IMR-90 (cell line): ENCODE measurements at regions not wholly inside any gene's neighbourhood (a gene's known extent, or its start where the extent isn't known, plus 50 kb on each side); places are given as distances from the start of the nearest gene placed in this dataset.

ENCODE experiments used
- ATAC-seq: fragments of 200-7000 bp; cut with Tn5 transposase; 2 replicates; pipeline ENCODE4 v1.9.1; 2020; ENCODE audit warnings: low read depth, mild to moderate bottlenecking, moderate library complexity
- BruUV-seq: library from RNA; stranded (reverse); fragments of 400-500 nt; replicated peaks from 2 replicates; lab custom pipeline; 2021; lab: Mats Ljungman, UMichigan
- CTCF ChIA-PET: fragments of 300-600 bp; formaldehyde crosslinking; extraction: SDS; loops from one replicate; lab custom pipeline; 2021; ENCODE audit warnings: antibody characterized with exemption; lab: Yijun Ruan, JAX
- POLR2A ChIA-PET: fragments of 300-600 bp; sonication (Branson Sonifier 250); formaldehyde crosslinking; loops from one replicate; lab custom pipeline; 2022; ENCODE audit warnings: antibody characterized with exemption; ENCODE audit not compliant: unreplicated experiment; lab: Charles Lee
- DNase-seq: peaks from one replicate; pipeline ENCODE4 v3.0.0; 2013
- H2AFZ ChIP-seq: replicated peaks from 2 replicates; pipeline ENCODE3; 2013; ENCODE audit warnings: low read length, mild to moderate bottlenecking; ENCODE audit not compliant: poor library complexity
- H2AK5ac ChIP-seq: 2 replicates; pipeline ENCODE4 v1.6.1; 2013; ENCODE audit warnings: low read depth, low read length, inconsistent platforms
- H2AK9ac ChIP-seq: replicated peaks from 2 replicates; pipeline ENCODE3; 2013; ENCODE audit warnings: mild to moderate bottlenecking, low read depth, low read length, moderate library complexity; ENCODE audit not compliant: poor library complexity
- H2BK120ac ChIP-seq: 2 replicates; pipeline ENCODE4 v1.6.1; 2013; ENCODE audit warnings: low read depth, low read length, inconsistent platforms
- H2BK15ac ChIP-seq: 3 replicates; pipeline ENCODE4 v1.6.1; 2013; ENCODE audit warnings: low read depth, low read length, inconsistent platforms
- H2BK20ac ChIP-seq: 2 replicates; pipeline ENCODE4 v1.6.1; 2013; ENCODE audit warnings: low read depth, mild to moderate bottlenecking, inconsistent platforms, low read length, moderate library complexity
- H2BK5ac ChIP-seq: 2 replicates; pipeline ENCODE4 v1.6.1; 2013; ENCODE audit warnings: mild to moderate bottlenecking, low read depth, low read length, inconsistent platforms; ENCODE audit not compliant: poor library complexity, severe bottlenecking
- H3K14ac ChIP-seq: replicated peaks from 2 replicates; pipeline ENCODE4 v1.6.1; 2013; ENCODE audit warnings: low read depth, low read length, inconsistent platforms
- H3K18ac ChIP-seq: 2 replicates; pipeline ENCODE4 v1.6.1; 2013; ENCODE audit warnings: low read depth, low read length, control low read depth
- H3K23ac ChIP-seq: 2 replicates; pipeline ENCODE4 v1.6.1; 2013; ENCODE audit warnings: low read depth, low read length, inconsistent platforms
- H3K27ac ChIP-seq: 2 replicates; pipeline ENCODE4 v1.5.1; 2013; ENCODE audit warnings: mild to moderate bottlenecking, control low read depth, low read length; ENCODE audit not compliant: insufficient read depth
- H3K27me3 ChIP-seq: 2 replicates; pipeline ENCODE4 v1.6.1; 2013; ENCODE audit warnings: low read length; ENCODE audit not compliant: control insufficient read depth, insufficient read depth
- H3K36me3 ChIP-seq: 2 replicates; pipeline ENCODE4 v1.6.1; 2013; ENCODE audit warnings: low read length, mixed read lengths; ENCODE audit not compliant: control insufficient read depth, insufficient read depth
- H3K4ac ChIP-seq: 2 replicates; pipeline ENCODE4 v1.6.1; 2013; ENCODE audit warnings: low read depth, low read length, inconsistent platforms
- H3K4me1 ChIP-seq: 2 replicates; pipeline ENCODE4 v1.6.1; 2013; ENCODE audit warnings: low read length, mixed read lengths; ENCODE audit not compliant: control insufficient read depth, insufficient read depth
- H3K4me2 ChIP-seq: 2 replicates; pipeline ENCODE4 v1.6.1; 2013; ENCODE audit warnings: low read depth, mild to moderate bottlenecking, control low read depth, low read length, moderate library complexity
- H3K4me3 ChIP-seq: 2 replicates; pipeline ENCODE4 v1.5.1; 2013; ENCODE audit warnings: low read depth, mild to moderate bottlenecking, control low read depth, low read length, moderate library complexity; ENCODE audit not compliant: insufficient read depth
- H3K56ac ChIP-seq: 2 replicates; pipeline ENCODE4 v1.6.1; 2013; ENCODE audit warnings: low read length, inconsistent platforms; ENCODE audit not compliant: insufficient read depth; ENCODE audit errors: extremely low read depth
- H3K79me1 ChIP-seq, 2 experiments: 2 replicates each; pipeline ENCODE4 v1.6.1; 2013; ENCODE audit warnings: low read length in 2 of 2, inconsistent platforms in 1 of 2, low read depth in 1 of 2
- H3K9ac ChIP-seq: 2 replicates; pipeline ENCODE4 v1.6.1; 2013; ENCODE audit warnings: low read depth, low read length, control low read depth
- H3K9me1 ChIP-seq: 2 replicates; pipeline ENCODE4 v1.6.1; 2013; ENCODE audit warnings: low read length, inconsistent platforms; ENCODE audit not compliant: insufficient read depth
- H3K9me3 ChIP-seq: 2 replicates; pipeline ENCODE4 v1.6.1; 2013; ENCODE audit warnings: low read length; ENCODE audit not compliant: control insufficient read depth, insufficient read depth
- H4K20me1 ChIP-seq: 2 replicates; pipeline ENCODE4 v1.6.1; 2013; ENCODE audit warnings: low read length, inconsistent platforms; ENCODE audit not compliant: insufficient read depth
- H4K5ac ChIP-seq: 2 replicates; pipeline ENCODE4 v1.6.1; 2013; ENCODE audit warnings: mild to moderate bottlenecking, low read depth, low read length, control low read depth
- H4K8ac ChIP-seq, 2 experiments: 2 replicates each; pipeline ENCODE4 v1.6.1; 2013; ENCODE audit warnings: low read depth in 2 of 2, low read length in 2 of 2, control low read depth in 1 of 2, inconsistent platforms in 1 of 2
- H4K91ac ChIP-seq: 2 replicates; pipeline ENCODE4 v1.6.1; 2013; ENCODE audit warnings: low read depth, low read length, inconsistent platforms; ENCODE audit not compliant: insufficient read depth
- BHLHE40 ChIP-seq: fragments of 150-350 bp; IDR thresholded peaks from 2 replicates; pipeline ENCODE4 v1.6.1; 2016; ENCODE audit warnings: mild to moderate bottlenecking, low read depth, low read length
- CEBPB ChIP-seq: IDR thresholded peaks from 2 replicates; pipeline ENCODE4 v1.6.1; 2012; ENCODE audit warnings: low read depth, low read length, improper control_type of control experiment
- CHD1 ChIP-seq: IDR thresholded peaks from 2 replicates; pipeline ENCODE4 v1.6.1; 2012; ENCODE audit warnings: low read depth, low read length, improper control_type of control experiment
- ELK1 ChIP-seq: fragments of 150-350 bp; IDR thresholded peaks from 2 replicates; pipeline ENCODE4 v1.6.1; 2016; ENCODE audit warnings: low read depth, mild to moderate bottlenecking, low read length, moderate library complexity, borderline replicate concordance
- MAFK ChIP-seq: IDR thresholded peaks from 2 replicates; pipeline ENCODE4 v1.6.1; 2012; ENCODE audit warnings: low read depth, low read length, improper control_type of control experiment
- MAZ ChIP-seq: IDR thresholded peaks from 2 replicates; pipeline ENCODE4 v1.6.1; 2012; ENCODE audit warnings: low read depth, mild to moderate bottlenecking, low read length, improper control_type of control experiment, moderate library complexity, borderline replicate concordance
- MXI1 ChIP-seq: IDR thresholded peaks from 2 replicates; pipeline ENCODE4 v1.6.1; 2012; ENCODE audit warnings: low read depth, mild to moderate bottlenecking, low read length, moderate library complexity, borderline replicate concordance
- NFE2L2 ChIP-seq: fragments of 150-350 bp; IDR thresholded peaks from 2 replicates; pipeline ENCODE4 v1.6.1; 2016; ENCODE audit warnings: low read depth, mild to moderate bottlenecking, low read length
- POLR2A ChIP-seq: IDR thresholded peaks from 2 replicates; pipeline ENCODE4 v1.6.1; 2012; ENCODE audit warnings: mild to moderate bottlenecking, low read depth, low read length
- RAD21 ChIP-seq: IDR thresholded peaks from 2 replicates; pipeline ENCODE4 v1.6.1; 2012; ENCODE audit warnings: low read length, improper control_type of control experiment
- RCOR1 ChIP-seq: IDR thresholded peaks from 2 replicates; pipeline ENCODE4 v1.6.1; 2012; ENCODE audit warnings: mild to moderate bottlenecking, low read length, improper control_type of control experiment; ENCODE audit not compliant: insufficient replicate concordance
- RFX5 ChIP-seq: IDR thresholded peaks from 2 replicates; pipeline ENCODE4 v1.8.0; 2012; ENCODE audit warnings: low read depth, mild to moderate bottlenecking, low read length, moderate library complexity
- SMC3 ChIP-seq: fragments of 150-350 bp; IDR thresholded peaks from 2 replicates; pipeline ENCODE4 v1.6.1; 2016; ENCODE audit warnings: low read depth, mild to moderate bottlenecking, antibody characterized with exemption, low read length, moderate library complexity
- USF2 ChIP-seq: fragments of 150-350 bp; IDR thresholded peaks from 2 replicates; pipeline ENCODE4 v1.6.1; 2017; ENCODE audit warnings: mild to moderate bottlenecking, antibody characterized with exemption, low read length, low read depth
- dilution Hi-C: fragments of 300-500 bp; cut with HindIII; formaldehyde crosslinking; loops from one replicate; pipeline ENCODE4 v1.14.3; 2018; ENCODE audit warnings: low sequenced_read_pairs; ENCODE audit not compliant: unreplicated experiment
- in situ Hi-C: fragments of 300-500 bp; cut with MboI; formaldehyde crosslinking; loops from 3 replicates; pipeline ENCODE4 v1.14.3; 2019; ENCODE audit warnings: low sequenced_read_pairs, inconsistent platforms, mixed read lengths
- intact Hi-C: fragments of 100-400 bp; cut with micrococcal nuclease; formaldehyde crosslinking; loops from 2 replicates; pipeline ENCODE4 v1.10.0; 2022
- TF ChIP-seq, protein P1 (sequence below): conservative IDR thresholded peaks from 2 replicates; pipeline ENCODE4 v1.5.1; 2012; ENCODE audit warnings: mild to moderate bottlenecking, low read depth, low read length, improper control_type of control experiment

- in situ Hi-C loops, result no loop called here
These were observed 787.4 kb downstream of the DACH1 start for GRCh38 chr13:71079638-71080037.

More at GRCh38 chr13:71079638-71080037, 787.4 kb downstream of the DACH1 start:
- dilution Hi-C loops, result no loop called here
- Histone ChIP-seq H3K18ac (no peak overlapping the region), H2BK20ac (no peak overlapping the region), H4K5ac (no peak overlapping the region), H2AFZ (no peak overlapping the region), H3K9me1 (no peaks in the 10 kb centered on the region), H3K36me3 (no peaks in the 10 kb centered on the region), H3K4ac (no peak overlapping the region), H4K20me1 (no peaks in the 10 kb centered on the region), H3K4me1 (no peaks in the 10 kb centered on the region), H3K14ac (no peak overlapping the region), H3K23ac (no peak overlapping the region), H3K4me2 (no peak overlapping the region), H2AK5ac (no peak overlapping the region), H2BK5ac (no peak overlapping the region), H2AK9ac (no peak overlapping the region), H2BK15ac (no peak overlapping the region), H4K8ac (no peak overlapping the region), H3K9me3 (no peaks in the 10 kb centered on the region), H3K79me1 (no peaks in the 10 kb centered on the region), H3K9ac (no peak overlapping the region), H3K27ac (no peak overlapping the region), H3K56ac (no peak overlapping the region), H4K91ac (no peak overlapping the region), H3K4me3 (no peak overlapping the region), H2BK120ac (no peak overlapping the region), H3K27me3 (no peaks in the 10 kb centered on the region)
- TF ChIP-seq, protein P1, sequence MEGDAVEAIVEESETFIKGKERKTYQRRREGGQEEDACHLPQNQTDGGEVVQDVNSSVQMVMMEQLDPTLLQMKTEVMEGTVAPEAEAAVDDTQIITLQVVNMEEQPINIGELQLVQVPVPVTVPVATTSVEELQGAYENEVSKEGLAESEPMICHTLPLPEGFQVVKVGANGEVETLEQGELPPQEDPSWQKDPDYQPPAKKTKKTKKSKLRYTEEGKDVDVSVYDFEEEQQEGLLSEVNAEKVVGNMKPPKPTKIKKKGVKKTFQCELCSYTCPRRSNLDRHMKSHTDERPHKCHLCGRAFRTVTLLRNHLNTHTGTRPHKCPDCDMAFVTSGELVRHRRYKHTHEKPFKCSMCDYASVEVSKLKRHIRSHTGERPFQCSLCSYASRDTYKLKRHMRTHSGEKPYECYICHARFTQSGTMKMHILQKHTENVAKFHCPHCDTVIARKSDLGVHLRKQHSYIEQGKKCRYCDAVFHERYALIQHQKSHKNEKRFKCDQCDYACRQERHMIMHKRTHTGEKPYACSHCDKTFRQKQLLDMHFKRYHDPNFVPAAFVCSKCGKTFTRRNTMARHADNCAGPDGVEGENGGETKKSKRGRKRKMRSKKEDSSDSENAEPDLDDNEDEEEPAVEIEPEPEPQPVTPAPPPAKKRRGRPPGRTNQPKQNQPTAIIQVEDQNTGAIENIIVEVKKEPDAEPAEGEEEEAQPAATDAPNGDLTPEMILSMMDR, result no peak
- TF ChIP-seq NFE2L2, result no peak
- TF ChIP-seq MAZ, result no peak
- TF ChIP-seq POLR2A, result no peak
- TF ChIP-seq CHD1, result no peak
- TF ChIP-seq RCOR1, result no peak
- TF ChIP-seq MXI1, result no peak
- TF ChIP-seq MAFK, result no peak
- TF ChIP-seq USF2, result no peak
- TF ChIP-seq BHLHE40, result no peak
- no peak for TF ChIP-seq RAD21
- TF ChIP-seq SMC3, result no peak
- no peak for TF ChIP-seq RFX5
- no peak for TF ChIP-seq ELK1
- TF ChIP-seq CEBPB, result no peak
- POLR2A ChIA-PET, result no interaction called here
- CTCF ChIA-PET, result no interaction called here
- intact Hi-C loops, result no loop called here
- no peak for DNase-seq
- BruUV-seq, result no TSS peak
- no peak for ATAC-seq
